Fibroblast of pulmonary artery (primary cell): ENCODE measurements at regions not wholly inside any gene's neighbourhood (a gene's known extent, or its start where the extent isn't known, plus 50 kb on each side); places are given as distances from the start of the nearest gene placed in this dataset.

ENCODE experiments used
- DNase-seq: peaks from one replicate; pipeline ENCODE4 v3.0.0-alpha.2; 2010; ENCODE audit warnings: low read depth
- H3K4me3 ChIP-seq: replicated peaks from 2 replicates; pipeline ENCODE4 v1.5.1; 2011; ENCODE audit warnings: low read depth, mild to moderate bottlenecking, control low read depth, low read length, moderate library complexity
- TF ChIP-seq, protein P1 (sequence below): IDR thresholded peaks from 2 replicates; pipeline ENCODE4 v1.5.1; 2011; ENCODE audit warnings: mild to moderate bottlenecking, control low read depth, low read length, inconsistent platforms; ENCODE audit errors: missing control alignments

DNA sequence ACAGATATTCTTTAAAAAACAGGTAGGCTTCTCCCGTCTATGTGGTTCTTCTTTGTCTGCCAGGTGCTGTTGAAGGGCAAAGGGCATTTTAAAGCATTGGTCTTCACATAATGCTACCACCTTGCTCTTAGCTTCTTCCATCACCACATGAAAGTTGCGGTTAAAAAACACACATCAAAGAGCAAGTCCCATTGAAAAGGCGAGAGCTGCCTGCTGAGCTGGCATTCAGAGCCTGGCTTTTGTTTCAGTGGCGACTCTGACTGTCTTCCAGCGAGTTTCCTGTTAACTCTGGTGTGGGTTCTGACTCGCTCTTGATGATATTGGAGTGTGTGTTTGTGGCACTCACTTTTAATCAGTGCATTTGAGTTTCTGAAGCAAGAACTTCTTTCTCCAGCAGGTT lies 624.9 kb upstream of the FANCL start:
- TF ChIP-seq, protein P1, sequence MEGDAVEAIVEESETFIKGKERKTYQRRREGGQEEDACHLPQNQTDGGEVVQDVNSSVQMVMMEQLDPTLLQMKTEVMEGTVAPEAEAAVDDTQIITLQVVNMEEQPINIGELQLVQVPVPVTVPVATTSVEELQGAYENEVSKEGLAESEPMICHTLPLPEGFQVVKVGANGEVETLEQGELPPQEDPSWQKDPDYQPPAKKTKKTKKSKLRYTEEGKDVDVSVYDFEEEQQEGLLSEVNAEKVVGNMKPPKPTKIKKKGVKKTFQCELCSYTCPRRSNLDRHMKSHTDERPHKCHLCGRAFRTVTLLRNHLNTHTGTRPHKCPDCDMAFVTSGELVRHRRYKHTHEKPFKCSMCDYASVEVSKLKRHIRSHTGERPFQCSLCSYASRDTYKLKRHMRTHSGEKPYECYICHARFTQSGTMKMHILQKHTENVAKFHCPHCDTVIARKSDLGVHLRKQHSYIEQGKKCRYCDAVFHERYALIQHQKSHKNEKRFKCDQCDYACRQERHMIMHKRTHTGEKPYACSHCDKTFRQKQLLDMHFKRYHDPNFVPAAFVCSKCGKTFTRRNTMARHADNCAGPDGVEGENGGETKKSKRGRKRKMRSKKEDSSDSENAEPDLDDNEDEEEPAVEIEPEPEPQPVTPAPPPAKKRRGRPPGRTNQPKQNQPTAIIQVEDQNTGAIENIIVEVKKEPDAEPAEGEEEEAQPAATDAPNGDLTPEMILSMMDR, result no peak
- no peak overlapping the region for H3K4me3 ChIP-seq
- no peak for DNase-seq

GRCh38 chr2:58865436-58865835 lies 624.3 kb upstream of the FANCL start:
- DNase-seq, result no peak
- no peak overlapping the region for H3K4me3 ChIP-seq
- TF ChIP-seq, protein P1, result no peak

DNA sequence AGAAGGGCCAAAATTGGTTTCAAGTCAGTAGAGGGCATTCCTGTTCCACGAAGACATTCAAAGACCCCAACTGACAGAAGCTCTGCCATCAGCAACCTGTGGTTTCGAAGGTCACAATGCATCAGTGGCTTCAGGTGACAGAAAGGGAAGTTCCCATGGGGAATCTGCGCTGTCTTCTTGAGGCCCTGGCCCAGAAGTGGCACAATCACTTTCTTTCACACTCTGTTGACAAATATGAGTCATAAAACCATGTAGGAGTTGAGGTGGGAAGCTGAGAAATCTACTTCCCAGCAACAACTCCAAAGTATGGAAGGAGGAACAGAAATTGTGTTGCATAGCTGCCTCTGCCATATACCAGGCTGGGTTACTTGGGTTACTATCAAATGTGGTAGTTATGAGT lies 621.1 kb upstream of the FANCL start:
- H3K4me3 ChIP-seq, result no peak overlapping the region
- TF ChIP-seq, protein P1, result no peak
- no peak for DNase-seq

GRCh38 chr2:58860586-58860985 lies 619.5 kb upstream of the FANCL start:
- H3K4me3 ChIP-seq, result no peak overlapping the region
- no peak for DNase-seq
- TF ChIP-seq, protein P1, result no peak

- TF ChIP-seq, protein P1, result no peak
- H3K4me3 ChIP-seq, result no peak overlapping the region
- no peak for DNase-seq
These were observed 615.0 kb upstream of the FANCL start for GRCh38 chr2:58856100-58856499.

DNA sequence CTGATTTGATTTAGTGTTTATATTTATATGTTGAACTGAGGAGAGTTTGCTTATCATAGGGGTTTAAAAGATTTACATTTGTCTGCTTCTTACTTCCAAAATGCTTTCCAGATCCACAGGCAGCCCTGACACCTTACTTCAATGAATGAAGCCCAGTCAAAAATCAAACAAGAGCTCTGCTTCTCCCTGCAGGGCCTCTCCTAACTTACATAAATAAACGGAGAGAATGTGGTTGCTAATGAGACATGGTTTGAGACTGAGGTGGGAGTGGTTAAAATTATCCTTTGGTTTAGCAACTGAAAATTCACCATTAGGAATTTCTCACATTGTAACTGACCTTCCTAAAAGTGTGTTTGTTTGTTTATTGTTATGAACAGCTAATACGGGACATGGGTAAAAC lies 612.3 kb upstream of the FANCL start:
- no peak for DNase-seq
- H3K4me3 ChIP-seq, result no peak overlapping the region
- TF ChIP-seq, protein P1, result no peak

- no peak for DNase-seq
- no peak overlapping the region for H3K4me3 ChIP-seq
- TF ChIP-seq, protein P1, result no peak
These were observed 611.8 kb upstream of the FANCL start for GRCh38 chr2:58852905-58853304.
